HEK293 (cell line): ENCODE measurements at regions not wholly inside any gene's neighbourhood (a gene's known extent, or its start where the extent isn't known, plus 50 kb on each side); places are given as distances from the start of the nearest gene placed in this dataset.

Source experiments
- CTCF ChIP-seq: fragments of 450-650 bp; formaldehyde crosslinking; IDR thresholded peaks from 2 replicates; pipeline ENCODE4 v1.5.1; 2016; ENCODE audit warnings: missing biosample characterization, missing genetic modification characterization
- KLF10 ChIP-seq: fragments of 450-650 bp; IDR thresholded peaks from 2 replicates; pipeline ENCODE4 v1.5.1; 2018; ENCODE audit warnings: missing biosample characterization, mild to moderate bottlenecking, missing genetic modification characterization
- MEIS1 ChIP-seq: sonication (generic); formaldehyde crosslinking; IDR thresholded peaks from 2 replicates; pipeline ENCODE4 v1.8.1; 2022; ENCODE audit warnings: missing genetic modification reagents, mild to moderate bottlenecking, borderline replicate concordance
- PBX3 ChIP-seq: sonication (generic); formaldehyde crosslinking; IDR thresholded peaks from 2 replicates; pipeline ENCODE4 v1.8.1; 2022; ENCODE audit warnings: mild to moderate bottlenecking, moderate library complexity, missing genetic modification reagents
- WT1 ChIP-seq: fragments of 450-650 bp; formaldehyde crosslinking; IDR thresholded peaks from 2 replicates; pipeline ENCODE4 v1.5.1; 2016; ENCODE audit warnings: missing biosample characterization, missing genetic modification characterization
- ZBTB26 ChIP-seq: fragments of 450-650 bp; formaldehyde crosslinking; optimal IDR thresholded peaks from 2 replicates; pipeline ENCODE3; 2016; ENCODE audit warnings: missing biosample characterization, mild to moderate bottlenecking, missing genetic modification characterization
- ZBTB7A ChIP-seq: fragments of 450-650 bp; formaldehyde crosslinking; IDR thresholded peaks from 2 replicates; pipeline ENCODE4 v1.5.1; 2016; ENCODE audit warnings: low read depth, missing biosample characterization, missing genetic modification characterization
- ZNF335 ChIP-seq: fragments of 450-650 bp; formaldehyde crosslinking; conservative IDR thresholded peaks from 2 replicates; pipeline ENCODE4 v1.5.1; 2016; ENCODE audit warnings: missing biosample characterization, missing genetic modification characterization
- ZNF514 ChIP-seq: fragments of 450-650 bp; formaldehyde crosslinking; IDR thresholded peaks from 2 replicates; pipeline ENCODE4 v1.5.1; 2016; ENCODE audit warnings: missing biosample characterization, missing genetic modification characterization
- ZNF610 ChIP-seq: fragments of 450-650 bp; formaldehyde crosslinking; IDR thresholded peaks from 2 replicates; pipeline ENCODE4 v1.5.1; 2016; ENCODE audit warnings: missing biosample characterization, missing genetic modification characterization, borderline replicate concordance
- ZNF670 ChIP-seq: fragments of 450-650 bp; formaldehyde crosslinking; IDR thresholded peaks from 2 replicates; pipeline ENCODE4 v1.5.1; 2016; ENCODE audit warnings: missing biosample characterization, missing genetic modification characterization, low read depth
- ZNF830 ChIP-seq: fragments of 450-650 bp; IDR thresholded peaks from 2 replicates; pipeline ENCODE4 v1.5.0; 2018; ENCODE audit warnings: missing biosample characterization, missing genetic modification characterization, low read depth, mild to moderate bottlenecking, moderate library complexity
- ZSCAN18 ChIP-seq: fragments of 450-650 bp; formaldehyde crosslinking; IDR thresholded peaks from 2 replicates; pipeline ENCODE4 v1.5.1; 2016; ENCODE audit warnings: missing biosample characterization, missing genetic modification characterization

GRCh38 chr6:12661432-12662089 is 55.0 kb upstream of the PHACTR1 start:
- no peak for TF ChIP-seq ZBTB7A (tag by site-specific recombination)
- TF ChIP-seq CTCF: no peak
- no peak for TF ChIP-seq ZNF514
- TF ChIP-seq WT1: no peak
- TF ChIP-seq ZNF335 (tag by site-specific recombination): no peak
- TF ChIP-seq ZSCAN18 (tag by site-specific recombination): no peak
- no peak for TF ChIP-seq ZNF670 (tag by site-specific recombination)
- no peak for TF ChIP-seq ZNF830 (tag by site-specific recombination)
- TF ChIP-seq MEIS1 (CRISPR knock-in tag): no peak
- TF ChIP-seq KLF10 (tag by site-specific recombination): no peak
- TF ChIP-seq ZBTB26 (tag by site-specific recombination): no peak
- TF ChIP-seq PBX3 (CRISPR knock-in tag): no peak
- TF ChIP-seq ZNF610: no peak
